ENCODE measurements at regions not wholly inside any gene's neighbourhood (a gene's known extent, or its start where the extent isn't known, plus 50 kb on each side); places are given as distances from the start of the nearest gene placed in this dataset.

DNA sequence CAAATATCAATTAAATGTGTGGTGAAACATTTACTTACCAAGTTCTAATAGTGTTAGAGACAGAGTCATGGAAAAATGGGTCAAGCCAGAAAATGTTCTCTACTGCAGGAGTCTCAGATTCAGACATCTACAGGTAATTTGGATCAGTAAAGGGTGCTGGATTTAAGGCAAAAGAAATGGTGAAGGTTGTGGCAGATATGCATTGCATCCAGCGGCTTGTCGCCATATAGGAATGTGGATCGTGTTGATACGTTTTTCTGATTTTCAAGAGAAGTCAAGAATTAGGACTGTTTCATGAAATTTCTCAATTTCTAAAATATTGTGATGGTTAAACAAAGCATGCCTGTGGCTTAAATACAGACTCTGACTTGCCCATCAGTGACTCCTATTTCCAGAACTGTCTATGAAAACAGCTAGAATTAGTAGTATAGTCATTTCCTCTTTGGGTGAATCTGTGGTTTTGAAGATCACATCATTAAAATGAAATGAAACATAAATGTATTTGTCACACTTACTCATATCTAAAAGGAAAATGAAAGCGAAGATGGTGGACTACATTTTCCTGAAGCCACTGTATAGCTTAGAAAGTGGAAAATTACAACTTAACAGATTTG is 110.1 kb upstream of the VEGFC start:
- DNase-seq (ENCODE audit: low read depth) = no peak

DNA sequence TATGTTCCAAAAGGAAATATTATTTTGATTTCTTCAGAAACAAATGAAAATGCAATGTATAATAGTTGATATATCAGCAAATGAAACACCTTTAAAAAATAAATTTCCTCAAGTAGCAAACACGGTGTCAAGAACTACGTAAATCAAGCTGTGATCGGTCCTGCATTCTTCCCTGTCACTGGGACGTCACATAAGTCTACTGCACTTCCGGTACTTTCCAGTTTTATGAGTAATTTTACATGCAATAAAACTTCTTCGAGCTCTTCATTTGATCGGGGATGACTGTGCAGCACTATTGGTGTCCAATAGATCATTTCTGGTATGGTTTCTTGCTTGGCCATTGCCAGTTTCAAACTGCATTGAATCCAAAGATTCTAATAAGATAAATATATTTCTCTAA is 114.0 kb upstream of the VEGFC start:
- no peak for DNase-seq (ENCODE audit: low read depth)

DNA sequence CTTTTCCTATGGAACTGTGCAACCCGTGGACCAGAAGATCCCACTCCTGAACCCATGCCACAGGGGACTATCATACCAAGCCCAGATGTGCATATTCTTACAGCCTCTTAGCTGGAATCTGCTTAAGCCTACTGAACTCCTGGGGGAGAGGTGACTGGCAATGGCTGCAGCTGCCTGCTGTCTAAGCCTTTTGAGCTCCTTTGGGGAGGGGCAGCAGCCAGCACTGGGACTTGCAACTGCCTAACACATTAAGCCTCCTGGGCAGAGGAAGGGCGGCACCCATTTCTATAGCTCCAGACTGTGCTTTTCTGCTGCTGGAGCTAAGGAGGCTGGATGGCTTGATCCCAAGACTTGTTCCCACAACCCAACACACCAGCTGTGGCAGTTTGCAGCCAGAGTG is 117.9 kb upstream of the VEGFC start:
- no peak for DNase-seq (ENCODE audit: low read depth)

DNA sequence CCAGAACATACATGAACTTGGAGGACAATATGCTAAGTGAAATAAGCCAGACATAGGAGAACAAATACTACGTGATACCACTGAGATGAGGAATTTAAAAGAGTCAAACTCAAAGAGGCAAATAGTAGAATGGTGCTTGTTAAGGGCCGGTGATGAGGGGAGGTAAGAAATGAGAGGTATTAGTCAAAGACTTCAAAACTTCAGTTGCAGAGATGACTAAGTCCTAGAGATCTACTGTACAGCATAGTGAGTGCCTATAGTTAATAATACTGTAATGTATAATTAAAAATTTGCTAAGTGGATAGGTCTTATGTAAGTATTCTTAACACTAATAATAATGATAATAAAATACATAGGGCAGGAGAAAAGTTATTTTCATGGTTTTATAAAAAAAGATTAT is 126.9 kb upstream of the VEGFC start:
- DNase-seq (ENCODE audit: low read depth) = no peak

DNA sequence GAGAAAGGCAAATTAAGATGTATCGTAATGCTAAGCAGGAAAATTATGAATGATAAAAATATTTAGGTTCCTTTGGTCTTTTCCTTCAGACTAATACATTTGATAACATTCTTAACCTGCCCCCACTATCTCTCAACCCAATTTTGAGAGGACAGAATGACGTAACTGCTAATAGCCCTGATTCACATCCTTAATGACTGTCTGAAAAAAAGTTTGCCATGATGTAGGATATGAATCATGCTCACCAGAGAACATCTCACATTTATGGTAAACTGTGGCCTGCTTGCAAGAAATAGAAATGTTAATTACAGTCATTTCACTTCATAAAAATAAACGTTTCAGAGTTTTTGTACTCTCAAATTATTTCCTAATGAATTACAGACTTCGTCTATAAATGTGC is 128.0 kb upstream of the VEGFC start:
- DNase-seq (ENCODE audit: low read depth) = no peak

DNA sequence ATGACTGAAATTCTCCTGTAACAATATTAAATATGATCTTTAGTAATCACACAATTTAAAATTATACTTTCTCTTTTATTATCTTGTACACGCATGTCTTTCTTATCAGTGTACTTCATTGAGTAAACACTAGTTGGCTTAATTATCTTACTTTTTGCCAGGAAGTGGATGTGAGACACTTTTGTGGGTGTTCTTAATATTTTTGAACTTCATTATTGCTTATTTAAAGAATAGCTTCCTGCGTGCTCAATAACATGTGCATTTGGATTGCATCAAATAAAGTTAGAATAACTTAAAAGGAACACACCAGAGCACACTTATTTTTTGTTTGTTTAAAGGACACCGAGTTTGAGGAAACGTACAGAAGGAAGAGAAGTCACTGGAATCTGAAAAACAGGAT is 128.5 kb upstream of the VEGFC start:
- DNase-seq (ENCODE audit: low read depth) = no peak

DNA sequence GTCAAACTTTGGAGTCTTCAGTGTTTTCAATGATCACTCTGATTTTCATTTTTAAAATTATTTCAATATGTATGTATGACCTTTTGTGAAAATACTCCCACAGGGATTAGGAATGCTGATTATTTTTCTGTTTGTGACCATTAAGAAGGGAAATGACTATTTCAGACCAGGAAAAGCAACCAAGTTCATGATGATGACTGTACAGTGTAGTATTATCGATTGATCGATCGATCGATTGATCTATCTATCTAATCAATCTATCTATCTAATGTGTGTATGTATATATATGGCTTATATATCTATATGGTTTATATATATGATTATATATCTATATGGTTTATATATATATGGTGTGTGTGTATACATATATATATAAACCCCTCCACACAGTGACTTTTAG is 131.5 kb upstream of the VEGFC start:
- DNase-seq (ENCODE audit: low read depth) = no peak

DNA sequence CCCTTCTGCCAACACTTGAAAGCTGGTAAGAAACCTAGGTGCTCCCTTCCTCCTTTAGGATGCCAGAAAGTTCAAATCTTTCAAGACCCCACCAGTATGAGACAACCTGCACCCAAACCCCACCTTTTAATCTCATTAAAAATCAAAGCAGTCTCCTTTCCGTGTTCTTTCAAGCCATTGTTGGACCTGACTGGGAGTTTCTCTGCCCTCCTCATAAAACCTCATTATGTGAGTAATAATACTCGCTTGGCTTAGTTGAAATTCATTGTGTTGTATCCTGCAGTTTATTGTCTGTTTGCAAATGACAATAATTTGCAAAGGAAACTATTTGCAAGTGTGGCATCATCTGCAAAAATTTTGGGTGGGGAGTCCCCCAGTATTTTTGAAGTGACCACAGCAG is 133.2 kb upstream of the VEGFC start:
- no peak for DNase-seq (ENCODE audit: low read depth)

DNA sequence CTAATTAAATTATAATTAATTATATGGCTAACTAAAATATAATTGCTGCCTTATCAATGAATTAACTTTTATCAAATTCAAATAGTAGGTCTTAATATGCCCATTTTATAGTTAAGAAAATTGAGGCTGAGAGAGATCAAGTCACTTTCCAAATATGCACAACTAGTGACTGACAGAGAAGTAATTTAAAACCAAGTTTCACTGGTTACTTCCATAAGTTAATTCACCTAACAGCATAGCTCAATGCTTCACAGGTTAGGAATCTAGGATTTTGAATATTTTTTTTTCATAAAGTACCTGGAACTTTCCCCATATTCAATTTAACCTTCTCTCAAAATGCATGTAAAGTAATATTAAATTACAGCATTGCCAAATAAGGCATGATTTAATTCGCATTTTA is 134.4 kb upstream of the VEGFC start:
- DNase-seq (ENCODE audit: low read depth) = no peak

DNA sequence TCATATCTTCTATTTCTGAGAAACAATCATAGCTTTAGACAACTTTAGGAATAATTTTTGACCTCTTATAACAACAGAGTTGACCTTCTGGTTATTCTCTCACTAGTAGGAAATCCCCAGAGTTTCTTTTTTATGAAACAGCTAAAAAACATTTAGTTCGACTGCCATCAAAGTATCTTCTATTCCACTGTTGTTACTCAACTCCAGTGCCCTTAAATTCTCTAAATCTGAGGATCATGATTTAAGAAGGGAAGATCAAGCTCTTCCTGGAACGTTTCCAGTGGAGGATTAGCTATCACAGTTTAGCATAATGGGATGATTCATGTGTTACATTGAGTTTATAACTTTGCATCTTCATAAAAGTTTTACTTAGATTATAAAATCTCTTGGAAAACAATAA is 134.9 kb upstream of the VEGFC start:
- DNase-seq (ENCODE audit: low read depth) = no peak

DNA sequence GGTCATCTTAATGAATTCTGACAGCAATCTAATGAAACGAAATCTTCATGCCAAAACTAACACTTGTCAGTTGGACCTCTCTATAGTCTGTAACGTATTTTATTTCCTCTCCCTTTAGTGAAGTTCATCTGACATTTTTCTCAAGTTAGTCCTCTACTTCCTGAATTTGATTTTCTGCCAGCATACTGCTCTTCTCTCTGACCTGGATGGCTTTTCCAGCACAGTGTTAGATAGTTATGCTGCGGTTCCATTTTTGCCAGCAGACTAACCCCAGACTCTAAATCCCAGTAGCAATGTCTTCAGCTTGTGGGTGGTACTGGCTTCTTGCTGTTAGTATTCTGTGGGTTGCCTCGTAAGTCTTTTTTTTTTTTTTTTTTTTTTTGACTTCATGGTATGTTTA is 146.7 kb upstream of the VEGFC start:
- DNase-seq (ENCODE audit: low read depth) = no peak

DNA sequence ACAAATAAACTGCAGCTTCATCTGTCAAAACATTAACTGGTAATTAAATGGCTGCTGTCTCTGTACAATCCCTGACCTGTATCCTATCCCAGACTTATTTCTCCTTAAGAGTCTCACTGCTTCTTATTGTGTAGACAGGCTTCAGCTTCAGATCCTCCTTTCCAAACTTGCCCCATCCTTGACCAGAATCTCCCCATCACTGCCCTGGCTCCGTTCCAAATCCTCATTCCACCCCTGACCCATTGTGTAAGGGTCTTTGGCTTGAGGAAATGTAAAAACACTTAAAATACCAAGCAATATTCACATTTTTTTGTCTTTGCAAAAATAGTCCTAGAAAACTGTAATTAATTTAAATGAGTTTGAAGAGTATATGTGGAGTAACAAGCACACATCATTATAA is 152.6 kb upstream of the VEGFC start:
- DNase-seq (ENCODE audit: low read depth) = no peak

DNA sequence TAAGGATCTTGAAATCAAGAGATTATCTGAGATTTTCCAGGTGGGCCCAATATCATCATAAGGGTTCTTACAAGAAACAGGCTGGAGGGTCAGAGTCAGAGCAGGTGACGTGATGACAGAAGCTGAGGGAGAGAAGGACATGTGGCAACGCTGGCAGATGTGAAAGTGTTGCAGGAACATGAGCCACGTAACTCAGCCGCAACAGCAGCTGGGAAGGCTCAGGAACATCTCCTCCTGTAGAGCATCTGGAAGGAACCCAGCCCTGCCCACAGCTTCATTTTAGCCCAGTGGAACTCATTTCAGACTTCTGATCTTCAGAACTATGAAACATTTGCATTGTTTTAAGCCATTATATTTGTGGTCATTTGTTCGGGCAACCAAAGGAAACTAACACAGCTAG is 156.3 kb upstream of the VEGFC start:
- DNase-seq (ENCODE audit: low read depth) = no peak

DNA sequence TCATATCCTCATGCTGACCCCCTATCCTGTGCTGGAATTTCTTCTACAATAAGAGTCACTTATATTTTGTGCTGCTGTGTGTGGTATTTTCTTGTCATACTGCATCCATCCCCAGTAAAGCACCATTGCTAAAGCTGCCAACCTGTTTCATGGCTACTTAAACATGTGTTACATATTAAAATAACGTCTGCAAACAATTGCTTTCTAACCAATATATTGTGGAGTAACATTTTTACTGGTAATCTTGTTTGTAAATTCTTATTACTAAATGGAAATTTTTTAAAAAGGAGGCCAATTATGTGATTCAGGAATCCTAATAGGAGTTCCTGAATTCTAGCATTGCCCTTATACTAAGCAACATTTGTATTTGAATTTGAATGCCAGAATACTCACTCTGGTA is 160.3 kb upstream of the VEGFC start:
- DNase-seq (ENCODE audit: low read depth) = no peak

DNA sequence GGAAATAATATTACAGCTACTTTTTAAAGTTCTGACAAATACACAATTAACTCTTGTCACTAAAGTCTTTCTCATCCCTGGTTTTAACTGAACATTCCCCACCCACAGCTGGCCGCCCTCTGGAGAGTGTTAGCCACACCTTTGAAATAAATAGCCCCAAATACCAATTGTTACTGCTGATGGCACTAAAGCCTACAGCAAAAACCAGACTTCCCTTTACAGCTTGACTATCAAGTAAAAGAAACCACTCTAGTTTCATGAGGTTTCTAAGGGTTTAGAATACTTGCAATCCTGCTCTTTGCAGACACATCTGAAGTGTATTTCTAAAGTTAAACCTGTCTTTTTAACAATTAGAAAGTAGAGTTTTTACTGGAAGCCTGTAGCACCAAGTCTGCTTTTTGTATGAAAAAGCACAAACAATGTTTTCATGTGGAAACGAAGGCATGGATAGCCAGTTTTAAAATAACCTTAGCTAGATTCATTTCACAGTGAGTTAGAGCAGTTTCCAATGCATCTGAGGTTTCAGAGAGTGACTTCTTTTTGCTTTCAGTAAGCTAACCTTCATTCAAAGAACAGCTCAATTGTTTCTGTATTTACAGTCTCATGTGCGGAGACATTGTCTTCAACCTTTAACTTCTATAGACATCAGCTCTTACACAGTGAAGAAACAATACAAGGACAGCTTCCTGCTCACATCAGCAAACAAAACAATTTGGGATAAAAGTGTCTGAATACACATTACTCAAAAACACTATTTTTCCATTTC is 164.8 kb upstream of the VEGFC start:
- no peak for DNase-seq (ENCODE audit: low read depth)

DNA sequence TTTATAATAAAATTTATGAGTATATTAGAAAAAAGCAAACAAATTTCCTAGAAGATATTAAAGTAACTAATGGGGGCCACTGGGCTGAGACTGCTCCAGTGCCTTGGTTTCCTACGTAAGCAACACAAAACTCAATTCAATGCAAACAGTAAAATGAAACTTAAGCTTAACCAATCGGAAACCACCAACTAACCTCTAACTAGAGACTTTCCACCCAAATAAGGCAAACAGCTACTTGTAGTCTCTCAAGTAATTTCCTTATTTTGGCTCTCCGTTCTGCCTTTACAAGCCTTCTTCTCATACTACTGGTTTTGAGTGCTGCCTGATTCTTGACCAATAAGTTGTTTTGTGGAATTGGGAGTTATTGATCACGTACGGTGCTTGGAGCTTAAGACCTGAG is 167.3 kb upstream of the VEGFC start:
- DNase-seq (ENCODE audit: low read depth) = no peak

DNA sequence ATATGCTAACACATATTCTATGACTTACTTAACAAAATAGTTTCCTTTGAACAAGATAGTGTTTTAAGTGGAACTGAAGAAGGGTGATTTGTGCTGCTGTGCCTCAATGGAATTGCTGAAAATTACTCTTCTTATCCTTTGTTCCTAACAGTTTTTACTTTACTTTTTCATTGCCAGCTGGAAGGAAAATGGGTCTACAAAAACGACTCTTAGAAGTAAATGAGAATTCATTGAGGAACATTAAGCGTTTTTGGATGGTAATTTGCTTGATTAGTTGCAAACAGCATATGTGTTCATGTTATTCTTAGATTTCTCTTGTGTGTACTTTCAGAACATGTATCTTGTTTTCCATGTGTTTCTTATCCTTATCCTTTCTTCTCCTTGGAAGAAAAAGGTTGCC is 170.4 kb upstream of the VEGFC start:
- no peak for DNase-seq (ENCODE audit: low read depth)

DNA sequence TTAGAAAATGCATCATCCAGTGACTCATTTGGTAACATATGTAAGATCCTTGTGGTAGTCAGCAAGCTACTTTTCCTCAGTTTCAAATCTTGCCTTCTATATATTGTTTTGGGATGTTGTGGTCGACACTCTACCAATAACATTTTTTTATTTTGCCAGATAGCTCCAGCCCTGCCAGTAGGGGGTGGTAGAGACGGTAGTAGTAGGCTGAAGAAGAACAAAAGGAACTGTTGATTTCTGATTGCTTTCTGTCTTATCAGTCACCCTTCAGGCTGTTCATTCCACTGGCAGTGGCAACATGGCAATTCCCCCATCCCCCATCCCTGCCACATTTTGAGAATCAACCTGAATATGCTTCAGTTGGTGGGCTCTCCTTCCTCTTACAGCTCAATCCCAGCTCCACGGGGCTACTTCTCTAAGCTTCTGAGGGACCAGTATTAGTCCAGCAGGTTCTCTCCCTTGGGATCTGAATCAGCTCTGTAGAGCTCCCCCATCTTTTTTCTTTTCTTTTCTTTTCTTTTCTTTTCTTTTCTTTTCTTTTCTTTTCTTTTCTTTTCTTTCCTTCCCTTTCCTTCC is 171.5 kb upstream of the VEGFC start:
- no peak for DNase-seq (ENCODE audit: low read depth)

DNA sequence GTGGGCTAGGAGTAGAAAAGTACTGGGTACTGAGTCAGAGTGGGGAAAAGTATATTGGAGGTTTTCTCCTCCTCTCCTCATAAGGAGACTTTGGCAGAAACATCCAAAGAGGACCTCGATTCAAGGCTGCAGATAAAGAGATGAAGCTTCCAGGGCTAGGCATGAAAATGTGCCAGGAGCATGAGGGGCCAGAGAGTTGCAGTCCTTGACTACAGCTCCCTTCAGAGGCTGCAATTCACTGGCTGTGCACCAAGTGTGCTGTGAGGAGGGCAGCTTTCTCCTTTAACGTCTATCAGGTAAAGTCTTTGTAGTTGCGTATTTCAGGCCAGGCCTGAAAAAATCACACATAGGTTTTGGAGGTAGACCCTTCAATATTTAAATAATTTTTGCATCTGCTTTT is 174.9 kb upstream of the VEGFC start:
- DNase-seq (ENCODE audit: low read depth) = no peak

DNA sequence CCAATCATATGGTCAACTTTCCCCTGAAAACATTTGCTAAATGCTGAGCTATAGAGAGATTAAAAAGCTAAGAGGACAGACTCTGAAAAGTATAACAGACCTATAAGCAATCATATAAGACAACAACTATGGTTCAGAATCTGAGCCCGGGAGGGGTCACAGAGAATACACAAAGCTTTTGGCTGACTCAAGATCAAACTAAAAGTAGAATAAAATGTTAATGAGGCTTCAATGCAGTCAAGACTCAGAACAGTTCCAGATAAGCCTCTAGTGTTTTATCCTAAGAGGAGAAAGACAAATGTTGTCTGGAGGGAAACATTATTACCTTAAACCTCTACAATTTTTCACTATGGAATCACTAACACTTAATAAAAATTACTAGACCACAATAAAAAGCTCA is 175.4 kb upstream of the VEGFC start:
- DNase-seq (ENCODE audit: low read depth) = no peak

DNA sequence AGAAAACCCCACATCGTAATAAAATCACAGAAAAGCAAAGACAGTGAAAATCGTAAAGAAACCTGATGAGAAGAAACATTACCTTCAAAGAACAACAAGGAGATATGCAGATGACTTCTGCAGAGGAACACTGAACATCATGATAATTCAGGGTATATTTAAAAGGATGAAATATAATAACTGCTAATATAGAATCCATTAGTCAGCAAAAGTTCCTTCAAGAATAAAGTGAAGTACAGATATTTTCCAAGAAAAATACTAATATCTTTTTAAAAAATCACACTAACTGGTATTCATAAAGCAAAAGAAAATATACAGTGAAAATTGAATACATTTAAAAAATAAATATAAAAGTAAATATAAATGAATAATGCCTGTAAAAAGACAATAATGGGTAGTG is 176.3 kb upstream of the VEGFC start:
- no peak for DNase-seq (ENCODE audit: low read depth)

DNA sequence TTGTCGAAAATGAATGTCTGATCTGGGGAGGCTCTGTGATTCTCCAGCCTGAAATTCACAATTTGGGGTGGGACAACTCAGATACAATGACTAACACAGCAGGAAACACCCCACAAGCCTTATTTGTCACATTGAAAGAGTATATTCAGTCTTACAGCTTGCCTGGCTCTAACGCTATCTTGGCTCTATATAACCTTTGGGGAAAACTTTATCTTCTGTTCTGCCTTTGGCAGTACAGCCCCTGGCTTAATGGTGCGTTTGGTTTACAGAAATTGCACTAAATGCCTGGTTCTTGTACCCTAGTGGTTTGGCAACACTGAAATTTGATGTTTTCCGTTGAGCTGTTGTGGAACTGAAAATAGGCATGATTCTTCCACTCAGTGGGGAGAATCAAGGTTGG is 178.1 kb upstream of the VEGFC start:
- DNase-seq (ENCODE audit: low read depth) = no peak

DNA sequence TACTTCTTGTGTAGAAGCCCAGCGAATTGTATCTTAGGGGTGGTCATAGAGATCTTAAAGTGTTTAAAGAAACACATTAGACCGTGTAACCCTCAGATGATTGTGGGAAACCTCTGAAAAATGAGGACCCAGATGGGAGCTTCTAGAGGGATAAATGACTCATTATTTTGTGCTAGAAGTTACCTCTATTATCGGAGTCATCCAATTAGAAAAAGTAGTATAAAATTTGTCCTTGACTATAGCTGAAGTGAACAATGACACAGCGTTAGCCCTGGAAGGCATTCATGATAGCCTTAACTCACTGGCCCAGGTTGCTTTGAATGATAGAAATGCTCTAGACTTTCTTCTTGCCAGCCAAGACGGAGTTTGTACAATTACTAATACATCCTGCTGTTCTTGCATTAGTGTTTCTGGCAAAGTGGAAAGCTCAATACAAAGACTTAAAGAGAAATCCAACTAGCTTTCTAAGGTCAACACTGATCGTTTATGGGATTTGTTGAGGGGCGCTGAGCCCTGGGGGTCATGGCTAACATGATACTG is 178.9 kb upstream of the VEGFC start:
- DNase-seq (ENCODE audit: low read depth) = no peak

DNA sequence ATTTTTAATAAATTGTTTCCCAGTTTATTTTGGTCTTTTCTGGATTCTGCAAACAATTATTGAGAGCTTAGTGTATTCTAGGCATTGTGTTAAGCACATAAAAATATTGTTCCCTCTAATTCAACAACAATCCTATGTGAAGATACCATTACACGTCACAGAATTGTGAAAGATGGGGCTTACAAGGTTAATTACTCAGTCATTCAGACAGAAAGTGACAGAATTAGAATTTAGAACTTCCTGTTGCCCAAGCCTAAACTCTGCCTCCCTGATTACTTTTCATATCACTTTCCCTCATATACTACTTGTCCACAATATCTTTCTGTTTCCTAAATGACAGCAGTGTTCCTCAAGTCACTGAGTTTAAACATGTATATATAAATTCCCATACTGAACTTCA is 186.7 kb upstream of the VEGFC start:
- no peak for DNase-seq (ENCODE audit: low read depth)
